WTC11 (cell line): ENCODE measurements at regions not wholly inside any gene's neighbourhood (a gene's known extent, or its start where the extent isn't known, plus 50 kb on each side); places are given as distances from the start of the nearest gene placed in this dataset.

Experiments
- ATAC-seq: fragments of 200-7000 bp; cut with Tn5 transposase; 2 replicates; pipeline ENCODE4 v1.10.0; 2021; ENCODE audit warnings: mild to moderate bottlenecking, moderate library complexity
- CTCF ChIA-PET: fragments of 300-600 bp; sonication (Branson Sonifier 250); formaldehyde crosslinking; loops from one replicate; lab custom pipeline; 2021; ENCODE audit warnings: antibody characterized with exemption; lab: Charles Lee
- POLR2A ChIA-PET: fragments of 350-600 bp; sonication (Branson Sonifier 250); formaldehyde crosslinking; loops from one replicate; lab custom pipeline; 2021; ENCODE audit warnings: antibody characterized with exemption; lab: Charles Lee
- DNase-seq: peaks from one replicate; pipeline ENCODE4 v3.0.0; 2021; ENCODE audit warnings: low spot score
- H3K27ac Mint-ChIP-seq: 2 replicates; pipeline ENCODE4 v1.8.0; 2021; ENCODE audit warnings: mixed read lengths
- H3K27me3 Mint-ChIP-seq: 2 replicates; pipeline ENCODE4 v1.8.0; 2021; ENCODE audit warnings: low read depth, mild to moderate bottlenecking, moderate library complexity, mixed read lengths
- H3K36me3 Mint-ChIP-seq: 2 replicates; pipeline ENCODE4 v1.8.0; 2021; ENCODE audit warnings: mixed read lengths
- H3K4me1 Mint-ChIP-seq: 2 replicates; pipeline ENCODE4 v1.8.0; 2022; ENCODE audit warnings: mixed read lengths
- H3K4me3 Mint-ChIP-seq: 2 replicates; pipeline ENCODE4 v1.8.0; 2021; ENCODE audit warnings: mild to moderate bottlenecking, moderate library complexity, mixed read lengths
- H3K9me3 Mint-ChIP-seq: 2 replicates; pipeline ENCODE4 v1.8.0; 2021; ENCODE audit warnings: mixed read lengths
- ATF3 ChIP-seq: sonication (generic); formaldehyde crosslinking; conservative IDR thresholded peaks from 2 replicates; pipeline ENCODE4 v1.8.1; 2022; ENCODE audit warnings: mild to moderate bottlenecking, missing genetic modification reagents
- CDX4 ChIP-seq: fragments of 250-450 bp; sonication (Bioruptor Pico); IDR thresholded peaks from 2 replicates; pipeline ENCODE4 v1.9.0; 2021; ENCODE audit warnings: moderate library complexity, mild to moderate bottlenecking, inconsistent platforms, borderline replicate concordance
- EMX1 ChIP-seq: fragments of 250-450 bp; sonication (Bioruptor Pico); IDR thresholded peaks from 2 replicates; pipeline ENCODE4 v1.8.0; 2021; ENCODE audit warnings: mild to moderate bottlenecking
- ERG ChIP-seq: fragments of 250-450 bp; sonication (Bioruptor Pico); IDR thresholded peaks from 2 replicates; pipeline ENCODE4 v1.8.0; 2021; ENCODE audit warnings: mild to moderate bottlenecking
- ETV6 ChIP-seq: sonication (generic); formaldehyde crosslinking; IDR thresholded peaks from 2 replicates; pipeline ENCODE4 v1.8.1; 2022; ENCODE audit warnings: mild to moderate bottlenecking, missing genetic modification reagents
- FOXP4 ChIP-seq: sonication (generic); formaldehyde crosslinking; IDR thresholded peaks from 2 replicates; pipeline ENCODE4 v1.8.0; 2022; ENCODE audit warnings: mild to moderate bottlenecking, missing genetic modification reagents
- GRHL2 ChIP-seq: fragments of 250-450 bp; sonication (Bioruptor Pico); IDR thresholded peaks from 2 replicates; pipeline ENCODE4 v1.8.0; 2022; ENCODE audit warnings: mild to moderate bottlenecking, moderate library complexity; ENCODE audit not compliant: insufficient replicate concordance, severe bottlenecking
- GTF2I ChIP-seq: fragments of 250-450 bp; sonication (Bioruptor Pico); conservative IDR thresholded peaks from 2 replicates; pipeline ENCODE4 v1.4.0; 2021; ENCODE audit warnings: mild to moderate bottlenecking
- HMGA2 ChIP-seq: fragments of 250-450 bp; sonication (Bioruptor Pico); IDR thresholded peaks from 2 replicates; pipeline ENCODE4 v1.4.0; 2021; ENCODE audit warnings: mild to moderate bottlenecking, moderate library complexity
- IRF1 ChIP-seq: sonication (generic); formaldehyde crosslinking; IDR thresholded peaks from 2 replicates; pipeline ENCODE4 v1.8.0; 2023; ENCODE audit warnings: missing genetic modification reagents
- MYBL2 ChIP-seq: sonication (generic); formaldehyde crosslinking; IDR thresholded peaks from 2 replicates; pipeline ENCODE4 v1.8.1; 2023; ENCODE audit warnings: mild to moderate bottlenecking, moderate library complexity, missing genetic modification reagents
- NFATC4 ChIP-seq: fragments of 250-450 bp; sonication (Bioruptor Pico); IDR thresholded peaks from 2 replicates; pipeline ENCODE4 v1.9.0; 2021; ENCODE audit warnings: mild to moderate bottlenecking
- NFE2L1 ChIP-seq: sonication (generic); formaldehyde crosslinking; IDR thresholded peaks from 2 replicates; pipeline ENCODE4 v1.8.1; 2023; ENCODE audit warnings: missing genetic modification reagents
- OVOL2 ChIP-seq: fragments of 250-450 bp; sonication (Bioruptor Pico); IDR thresholded peaks from 2 replicates; pipeline ENCODE4 v1.9.0; 2021; ENCODE audit warnings: mild to moderate bottlenecking, borderline replicate concordance
- PREB ChIP-seq: sonication (generic); formaldehyde crosslinking; IDR thresholded peaks from 2 replicates; pipeline ENCODE4 v1.8.1; 2022; ENCODE audit warnings: mild to moderate bottlenecking, missing genetic modification reagents, moderate library complexity, borderline replicate concordance
- PRRX2 ChIP-seq: fragments of 250-450 bp; sonication (Bioruptor Pico); IDR thresholded peaks from 2 replicates; pipeline ENCODE4 v1.8.0; 2021; ENCODE audit warnings: mild to moderate bottlenecking
- RORB ChIP-seq: fragments of 250-450 bp; sonication (Bioruptor Pico); IDR thresholded peaks from 2 replicates; pipeline ENCODE4 v1.9.0; 2021; ENCODE audit warnings: mild to moderate bottlenecking
- SOX15 ChIP-seq: fragments of 250-450 bp; sonication (Bioruptor Pico); IDR thresholded peaks from 2 replicates; pipeline ENCODE4 v1.9.0; 2021; ENCODE audit warnings: mild to moderate bottlenecking
- TEAD4 ChIP-seq: sonication (generic); formaldehyde crosslinking; IDR thresholded peaks from 2 replicates; pipeline ENCODE4 v1.8.0; 2022; ENCODE audit warnings: mild to moderate bottlenecking, missing genetic modification reagents
- TP53 ChIP-seq: sonication (generic); formaldehyde crosslinking; IDR thresholded peaks from 2 replicates; pipeline ENCODE4 v1.8.1; 2023; ENCODE audit warnings: mild to moderate bottlenecking, missing genetic modification reagents
- ZBTB43 ChIP-seq: sonication (generic); formaldehyde crosslinking; IDR thresholded peaks from 2 replicates; pipeline ENCODE4 v1.8.1; 2023; ENCODE audit warnings: mild to moderate bottlenecking, missing genetic modification reagents
- ZNF219 ChIP-seq: sonication (generic); formaldehyde crosslinking; IDR thresholded peaks from 2 replicates; pipeline ENCODE4 v1.8.0; 2023; ENCODE audit warnings: missing genetic modification reagents, mild to moderate bottlenecking, borderline replicate concordance
- ZNF423 ChIP-seq: fragments of 250-450 bp; sonication (Bioruptor Pico); IDR thresholded peaks from 2 replicates; pipeline ENCODE4 v2.1.2; 2022; ENCODE audit warnings: mild to moderate bottlenecking, moderate library complexity
- ZNF532 ChIP-seq: fragments of 250-450 bp; sonication (Bioruptor Pico); IDR thresholded peaks from 2 replicates; pipeline ENCODE4 v1.9.0; 2021; ENCODE audit warnings: mild to moderate bottlenecking, borderline replicate concordance

- ATAC-seq = no peak
- no peak overlapping the region for H3K27ac Mint-ChIP-seq
- no peaks in the 10 kb centered on the region for H3K9me3 Mint-ChIP-seq
- peaks cover 13% of the 10 kb centered on the region for H3K4me1 Mint-ChIP-seq
- no peaks in the 10 kb centered on the region for H3K36me3 Mint-ChIP-seq
- POLR2A ChIA-PET = no interaction called here
- H3K4me3 Mint-ChIP-seq = no peak overlapping the region
- peaks cover 98% of the 10 kb centered on the region for H3K27me3 Mint-ChIP-seq
- DNase-seq = no peak
- TF ChIP-seq SOX15 (CRISPR knock-in tag) = no peak
- TF ChIP-seq ZBTB43 (CRISPR knock-in tag) = no peak
- TF ChIP-seq ZNF532 = no peak
- TF ChIP-seq ZNF423 (CRISPR knock-in tag) = no peak
- no peak for TF ChIP-seq ERG (CRISPR knock-in tag)
- no peak for TF ChIP-seq ATF3 (CRISPR knock-in tag)
- no peak for TF ChIP-seq IRF1 (CRISPR knock-in tag)
- no peak for TF ChIP-seq PRRX2 (CRISPR knock-in tag)
- TF ChIP-seq HMGA2 = no peak
- TF ChIP-seq GRHL2 = no peak
- TF ChIP-seq, all 79 proteins: peak for 0
- CTCF ChIA-PET = interaction anchor here (1.0 to 2.7 kb wide), 5 partner anchors 9 to 34 kb away, joined by 3 to 24 read pairs (median 5); no protein-coding TSS in a partner anchor
These were observed 91.5 kb downstream of the GGTLC2 start for GRCh38 chr22:22735695-22736611.

- H3K27me3 Mint-ChIP-seq = peaks cover 98% of the 10 kb centered on the region
- H3K4me3 Mint-ChIP-seq = no peak overlapping the region
- no peak overlapping the region for H3K27ac Mint-ChIP-seq
- ChIA-PET POLR2A (no interaction called here), CTCF (interaction anchor here (1.0 to 1.4 kb wide), 4 partner anchors 8 to 161 kb away, joined by 3 to 5 read pairs (median 4); no protein-coding TSS in a partner anchor)
- H3K9me3 Mint-ChIP-seq = no peaks in the 10 kb centered on the region
- no peaks in the 10 kb centered on the region for H3K36me3 Mint-ChIP-seq
- ATAC-seq (no peak), DNase-seq (no peak)
- H3K4me1 Mint-ChIP-seq = peaks cover 13% of the 10 kb centered on the region
- no peak for TF ChIP-seq PREB (CRISPR knock-in tag)
- no peak for TF ChIP-seq GTF2I (CRISPR knock-in tag)
- TF ChIP-seq CDX4 (CRISPR knock-in tag) = no peak
- no peak for TF ChIP-seq MYBL2 (CRISPR knock-in tag)
- no peak for TF ChIP-seq ETV6
- TF ChIP-seq TP53 = no peak
- TF ChIP-seq EMX1 = no peak
- TF ChIP-seq OVOL2 (CRISPR knock-in tag) = no peak
- no peak for TF ChIP-seq TEAD4 (CRISPR knock-in tag)
- no peak for TF ChIP-seq NFATC4 (CRISPR knock-in tag)
- no peak for TF ChIP-seq ZNF219 (CRISPR knock-in tag)
- no peak for TF ChIP-seq FOXP4 (CRISPR knock-in tag)
- no peak for TF ChIP-seq RORB
- no peak for TF ChIP-seq NFE2L1 (CRISPR knock-in tag)
These were observed 93.2 kb downstream of the GGTLC2 start for GRCh38 chr22:22737590-22737989.
